ENCODE measurements at regions not wholly inside any gene's neighbourhood (a gene's known extent, or its start where the extent isn't known, plus 50 kb on each side); places are given as distances from the start of the nearest gene placed in this dataset.
"Not testable (repeated sequence)": the region's sequence is repeated elsewhere in the genome, so short reads cannot be mapped to it uniquely, and the experiment has no call there.

DNA sequence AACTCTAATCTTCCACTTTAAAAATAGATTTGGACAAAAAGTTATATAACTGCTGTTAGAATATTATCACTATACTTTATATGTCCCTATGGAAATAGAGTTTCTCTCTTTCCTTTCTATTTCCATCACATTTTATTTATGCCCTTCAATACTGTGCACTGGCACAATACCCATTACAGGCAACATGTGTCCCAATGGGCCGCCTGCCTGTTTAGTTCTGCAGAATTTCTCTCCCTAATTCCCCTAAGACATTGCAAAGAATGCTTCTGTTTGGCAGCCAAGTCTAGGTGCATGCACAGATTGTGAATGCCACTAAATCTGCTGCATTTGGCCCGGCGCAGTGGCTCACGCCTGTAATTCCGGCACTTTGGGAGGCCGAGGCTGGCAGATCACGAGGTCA is 520.4 kb upstream of the FLRT2 start:
- no peak for DNase-seq

DNA sequence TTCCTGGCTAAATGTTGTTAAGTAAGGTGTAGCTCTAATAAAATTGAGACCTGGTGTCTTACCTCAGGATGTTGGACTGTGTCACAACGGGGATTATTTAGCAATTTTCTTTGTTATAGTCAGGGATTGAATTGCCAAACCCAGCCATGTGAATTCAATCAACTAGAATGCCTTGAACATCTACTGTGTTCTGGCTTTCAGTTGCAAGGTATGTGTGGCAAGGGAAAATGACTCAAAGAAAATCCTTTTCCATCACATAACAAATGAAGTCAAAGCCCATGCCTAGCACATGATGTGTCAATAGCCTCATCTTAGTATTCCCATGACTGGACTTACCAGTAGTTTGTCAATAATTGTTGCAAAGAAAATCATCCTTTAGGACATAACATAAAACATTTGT is 519.8 kb upstream of the FLRT2 start:
- no peak for DNase-seq

DNA sequence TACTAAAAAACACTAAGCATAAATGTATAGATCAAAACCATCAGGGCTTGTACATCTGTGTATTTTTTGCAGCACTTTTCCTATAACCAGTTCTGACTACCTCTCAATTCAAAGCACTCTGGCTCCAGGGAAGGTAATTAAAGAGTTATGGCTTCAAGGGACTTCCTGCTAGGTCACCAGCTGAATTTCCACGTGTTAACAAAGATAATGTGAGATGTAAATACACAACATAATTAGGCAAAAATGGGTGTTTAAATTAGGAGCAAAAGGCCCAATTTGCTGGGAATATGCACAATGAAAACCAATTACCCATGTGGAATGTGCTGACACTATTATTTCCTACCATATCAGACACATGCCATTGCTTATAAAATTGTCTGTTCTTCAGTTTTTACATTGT is 513.4 kb upstream of the FLRT2 start:
- no peak for DNase-seq

DNA sequence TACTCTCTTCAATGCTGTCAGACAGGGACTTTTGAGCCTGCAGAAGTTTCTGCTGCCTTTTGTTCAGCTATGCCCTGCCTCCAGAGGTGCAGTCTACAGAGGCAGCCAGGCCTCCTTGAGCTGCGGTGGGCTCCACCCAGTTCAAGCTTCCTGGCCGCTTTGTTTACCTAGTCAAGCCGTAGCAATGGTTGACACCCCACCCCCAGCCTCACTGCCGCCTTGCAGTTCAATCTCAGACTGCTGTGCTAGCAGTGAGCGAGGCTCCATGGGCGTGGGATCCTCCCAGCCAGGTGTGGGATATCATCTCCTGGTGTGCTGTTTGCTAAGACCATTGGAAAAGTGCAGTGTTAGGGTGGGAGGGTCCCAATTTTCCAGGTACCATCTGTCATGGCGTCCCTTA is 506.1 kb upstream of the FLRT2 start:
- not testable (repeated sequence) for DNase-seq

DNA sequence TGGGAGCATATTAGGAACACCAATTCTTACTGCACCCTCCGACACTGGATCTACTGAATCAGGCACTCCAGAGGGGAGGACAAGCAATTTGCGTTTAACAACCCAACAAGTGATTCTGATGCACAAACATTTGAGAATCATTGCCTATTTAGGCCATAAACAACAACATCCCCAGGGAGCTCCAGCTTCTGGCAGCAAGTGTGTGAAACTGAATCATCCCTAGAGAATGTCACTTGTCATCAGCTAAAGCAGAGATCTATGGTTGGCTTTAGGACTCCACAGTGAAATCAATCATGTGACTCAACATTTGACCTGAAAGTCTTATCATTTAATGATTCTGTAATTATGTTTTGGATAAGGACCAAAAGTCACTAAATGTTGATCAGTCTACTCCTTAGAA is 505.0 kb upstream of the FLRT2 start:
- no peak for DNase-seq

DNA sequence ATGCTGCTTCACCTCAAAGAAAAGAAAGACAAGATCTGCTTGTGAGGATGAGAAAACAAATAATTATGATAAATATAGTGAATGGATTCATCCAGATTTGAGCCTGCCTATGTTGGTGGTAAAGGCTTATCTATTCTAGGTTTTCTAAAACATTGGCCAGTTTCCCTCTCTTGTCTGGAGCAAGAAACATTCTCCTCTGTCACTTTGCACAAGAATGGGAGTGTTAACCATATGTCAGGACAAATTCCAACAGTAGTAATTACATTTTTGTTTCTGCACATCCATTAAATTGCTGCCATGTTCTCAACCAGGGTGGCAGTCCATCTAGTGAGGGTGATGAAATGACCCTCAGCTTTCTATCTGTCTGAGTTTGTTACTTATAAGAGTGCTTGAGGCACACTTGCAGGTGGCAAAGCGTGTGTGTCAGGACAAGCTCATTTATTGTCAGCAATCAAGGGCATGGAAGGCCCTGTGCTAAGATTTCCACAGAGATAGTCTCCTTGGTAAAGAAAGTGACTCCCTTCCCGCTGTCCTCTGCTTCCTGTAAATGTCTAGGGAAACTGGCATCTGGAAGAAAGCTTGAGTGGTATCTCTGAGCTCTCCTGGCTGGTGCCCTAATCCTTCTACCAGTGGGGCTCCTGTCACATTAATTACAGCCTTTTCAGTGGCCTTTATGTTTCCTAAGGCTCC is 502.1 kb upstream of the FLRT2 start:
- no peak for DNase-seq

DNA sequence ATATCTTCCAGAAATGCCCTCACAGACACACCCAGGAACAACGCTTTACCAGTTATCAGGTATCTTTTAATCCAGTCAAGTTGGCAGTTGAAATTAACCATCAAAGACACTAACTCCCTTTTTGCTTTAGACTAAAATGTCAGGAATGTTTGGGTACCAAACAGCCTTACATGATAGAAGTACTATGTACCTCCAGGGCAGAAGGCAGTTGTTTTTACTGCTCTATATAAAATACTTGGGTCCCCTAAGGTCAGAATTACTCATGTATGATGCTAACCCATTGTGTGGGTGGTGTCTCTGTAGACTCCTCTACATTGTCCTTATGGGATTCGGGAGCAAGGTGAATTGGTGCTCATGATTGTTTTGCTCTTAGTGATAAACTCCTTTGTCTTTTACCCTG is 492.5 kb upstream of the FLRT2 start:
- no peak for DNase-seq

DNA sequence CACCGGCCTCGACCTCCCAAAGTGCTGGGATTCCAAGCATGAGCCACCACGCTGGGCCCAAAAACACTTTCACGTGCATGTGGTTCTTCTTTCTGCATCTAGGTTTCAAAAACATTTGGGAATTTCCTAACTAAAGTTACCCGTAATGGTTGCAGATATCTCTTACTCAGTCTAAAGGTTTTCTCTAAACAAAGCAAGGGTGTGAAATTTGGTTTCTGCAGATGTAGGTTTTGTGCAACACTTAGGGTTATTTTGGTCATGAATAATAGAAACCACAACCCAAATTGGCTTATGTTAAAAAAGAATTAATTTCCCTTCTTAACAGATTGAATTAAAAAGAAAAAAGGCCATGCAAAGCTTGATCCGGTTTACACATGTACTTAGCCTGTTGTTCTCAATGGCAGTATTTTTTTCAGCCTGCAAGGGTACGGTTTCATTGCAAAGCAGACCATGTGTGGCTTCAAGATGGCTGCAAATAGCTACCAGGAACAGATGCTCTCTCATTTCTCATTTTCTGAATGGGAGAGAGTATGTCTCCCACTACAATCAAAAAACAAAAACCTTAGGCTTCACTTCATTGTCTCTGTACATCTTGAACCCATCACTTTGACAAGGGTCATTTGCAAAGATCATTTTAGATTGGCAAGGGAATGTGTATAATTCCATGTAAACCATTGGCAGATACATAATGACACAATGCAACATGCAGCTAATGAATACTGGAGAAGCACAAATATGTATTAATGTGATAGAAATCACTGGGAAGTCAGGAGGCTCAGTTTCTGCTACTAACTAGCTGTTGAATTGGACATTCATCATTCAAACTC is 491.2 kb upstream of the FLRT2 start:
- no peak for DNase-seq

DNA sequence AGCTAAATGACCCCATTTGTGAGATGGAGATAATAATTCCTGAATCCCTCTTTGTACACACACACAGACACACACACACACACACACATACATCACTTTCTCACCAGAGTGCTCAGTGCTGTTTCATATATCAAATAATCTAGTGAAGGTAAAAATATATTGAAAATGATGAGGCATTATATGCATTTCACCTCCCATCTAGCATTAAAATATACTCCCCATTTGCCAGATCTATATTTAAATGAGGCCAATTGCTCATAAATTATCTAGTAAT is 490.7 kb upstream of the FLRT2 start:
- no peak for DNase-seq

DNA sequence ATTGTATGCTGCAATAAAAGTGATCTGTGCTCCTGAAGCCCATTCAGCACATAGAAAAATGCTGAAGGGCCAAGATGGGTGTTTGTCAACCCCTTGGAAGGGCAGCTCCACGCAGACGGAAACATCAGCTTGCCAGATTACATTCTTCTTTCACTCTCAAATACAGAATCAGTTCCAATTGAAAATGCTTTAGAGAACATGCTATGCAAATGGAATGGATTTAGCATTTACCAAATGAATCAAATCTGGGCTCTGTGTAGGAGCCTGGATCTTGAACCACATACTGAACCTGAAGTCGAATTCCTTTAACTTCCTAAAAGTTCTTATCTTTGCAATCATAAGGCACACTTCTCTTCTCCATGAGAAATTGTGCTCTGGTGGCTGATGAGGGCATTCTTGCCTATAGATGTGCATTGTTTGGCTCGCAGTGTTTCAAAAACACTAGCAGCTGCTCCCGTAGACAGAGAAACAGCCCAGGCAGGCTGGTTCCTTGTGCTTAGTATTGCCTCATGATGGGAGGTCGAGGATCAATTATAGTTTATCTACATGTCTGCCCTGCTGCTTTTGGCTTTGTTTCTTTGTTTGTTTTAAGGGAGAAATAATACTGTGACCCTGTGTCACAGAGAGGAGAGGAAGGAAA is 489.8 kb upstream of the FLRT2 start:
- DNase-seq, result no peak

DNA sequence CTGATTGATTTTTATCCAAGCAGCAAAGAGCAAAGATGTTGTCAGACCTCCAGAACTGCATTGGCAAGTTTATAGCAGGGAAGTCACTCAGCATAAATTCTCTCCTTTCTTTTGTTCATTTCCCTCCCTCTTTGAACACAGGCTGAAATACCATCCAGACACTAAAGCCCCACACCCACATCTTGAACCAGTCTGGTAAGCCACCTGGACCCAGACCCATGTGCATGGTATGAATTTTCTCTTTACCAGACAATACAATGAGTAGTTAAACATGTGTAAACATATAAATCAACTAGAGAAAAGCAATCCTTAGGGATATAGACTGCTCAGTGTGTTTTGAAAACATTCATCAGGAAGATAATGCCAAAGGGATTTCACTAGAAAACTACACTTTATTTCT is 488.3 kb upstream of the FLRT2 start:
- no peak for DNase-seq

DNA sequence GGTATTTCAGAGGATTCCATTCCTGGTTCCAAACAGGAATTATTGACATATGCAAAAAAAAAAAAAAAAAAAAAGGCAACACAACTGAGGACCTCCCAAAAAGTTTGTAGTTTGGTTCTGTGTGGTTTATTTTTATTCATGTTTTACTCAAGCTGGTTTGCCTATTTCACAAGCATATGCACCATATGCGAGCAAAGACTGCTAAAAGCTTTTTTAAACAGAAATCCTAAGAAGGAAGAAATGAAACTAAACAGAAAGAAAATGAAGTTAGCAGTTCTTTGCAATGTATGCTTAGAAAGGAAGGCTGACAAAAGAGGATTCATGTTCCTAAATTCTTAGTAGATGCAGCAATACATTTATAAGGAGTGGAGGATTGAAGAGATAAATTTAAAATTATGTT is 487.6 kb upstream of the FLRT2 start:
- no peak for DNase-seq

DNA sequence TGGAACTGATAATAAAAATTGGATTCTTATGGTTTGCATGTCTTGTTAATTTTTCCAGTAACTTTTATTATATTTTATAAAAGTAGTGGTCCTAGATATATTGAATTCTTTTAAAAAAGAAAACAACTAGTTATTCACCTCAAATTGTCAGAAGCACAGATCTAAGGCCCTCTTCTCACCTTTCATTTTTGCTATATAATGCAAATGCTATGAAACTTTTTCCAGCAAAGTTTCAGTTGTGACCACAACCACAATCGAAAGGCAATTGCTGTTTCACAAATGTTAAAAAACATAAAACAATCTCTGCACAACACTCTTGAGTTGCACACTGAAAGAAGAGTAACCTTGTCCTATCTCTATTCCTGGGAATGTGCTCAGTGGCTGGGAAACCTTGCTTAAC is 479.8 kb upstream of the FLRT2 start:
- no peak for DNase-seq

DNA sequence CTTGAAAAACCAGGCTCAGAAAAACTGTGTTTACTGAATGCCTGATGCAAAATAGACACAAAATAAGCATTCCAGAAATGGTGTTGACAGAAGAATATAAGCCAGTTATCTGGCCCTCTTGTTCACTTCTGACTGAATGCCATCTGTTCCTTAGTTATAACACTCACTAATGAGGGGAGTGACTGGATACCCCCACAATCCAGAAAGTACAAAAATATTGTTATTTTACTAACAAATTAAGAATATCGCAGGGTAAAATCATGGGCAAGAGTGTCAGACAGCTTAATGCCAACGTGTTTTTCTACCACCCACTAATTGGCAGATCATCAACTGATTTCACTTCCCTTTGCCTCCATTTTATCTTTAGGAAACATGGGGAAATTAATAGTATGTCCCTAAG is 477.3 kb upstream of the FLRT2 start:
- no peak for DNase-seq

DNA sequence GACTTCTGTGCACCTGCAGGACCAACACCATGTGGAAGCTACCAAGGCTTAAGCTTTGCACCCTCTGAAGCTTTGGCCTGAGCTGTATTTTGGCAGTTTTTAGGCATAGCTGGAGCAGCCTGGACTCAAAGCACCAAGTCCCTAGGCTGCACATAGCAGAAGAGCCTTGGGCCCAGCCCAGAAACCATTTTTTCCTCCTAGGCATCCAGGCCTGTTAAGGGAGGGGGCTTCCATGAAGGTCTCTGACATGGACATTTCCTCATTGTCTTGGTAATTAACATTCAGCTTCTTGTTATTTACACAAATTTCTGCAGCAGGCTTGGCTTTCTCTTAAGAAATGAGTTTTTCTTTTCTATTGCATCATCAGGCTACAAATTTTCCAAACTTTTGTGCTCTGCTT is 475.8 kb upstream of the FLRT2 start:
- DNase-seq, result no peak

DNA sequence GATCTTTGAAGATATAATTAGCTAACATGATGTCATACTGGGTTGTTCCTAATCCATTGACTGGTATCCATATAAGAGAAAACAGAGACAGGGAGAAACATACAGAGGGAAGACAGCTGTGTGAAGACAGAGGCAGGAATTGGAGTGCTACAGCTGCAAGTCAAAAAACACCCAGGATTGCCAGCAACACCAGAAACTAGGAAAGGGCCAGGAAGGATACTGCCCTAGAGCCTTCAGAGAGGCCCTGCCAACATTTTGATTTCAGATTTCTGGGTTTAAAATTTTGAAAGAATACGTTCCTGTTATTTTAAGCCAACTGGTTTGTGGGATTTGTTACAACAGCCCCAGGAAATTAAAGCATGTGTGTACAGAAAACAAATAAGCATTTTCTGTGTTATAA is 473.7 kb upstream of the FLRT2 start:
- DNase-seq, result no peak

DNA sequence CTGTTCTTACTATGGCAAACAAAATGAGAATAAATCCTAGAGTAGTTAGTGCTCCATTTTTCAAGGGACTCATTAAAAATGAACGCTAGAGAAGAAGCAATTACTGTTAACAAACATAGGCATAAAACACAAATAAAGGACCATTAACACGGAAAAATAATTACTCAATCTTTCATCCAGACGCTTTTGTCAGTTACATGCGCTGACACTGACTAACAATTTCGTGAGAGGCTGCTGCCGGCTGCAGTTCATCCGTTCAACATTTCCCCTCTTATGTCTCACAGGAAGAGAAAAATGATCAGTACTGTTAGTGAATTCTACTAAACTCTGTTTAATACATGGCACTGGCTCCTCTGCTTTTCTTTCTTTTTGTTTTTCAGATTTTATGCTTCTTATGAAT is 472.7 kb upstream of the FLRT2 start:
- no peak for DNase-seq

DNA sequence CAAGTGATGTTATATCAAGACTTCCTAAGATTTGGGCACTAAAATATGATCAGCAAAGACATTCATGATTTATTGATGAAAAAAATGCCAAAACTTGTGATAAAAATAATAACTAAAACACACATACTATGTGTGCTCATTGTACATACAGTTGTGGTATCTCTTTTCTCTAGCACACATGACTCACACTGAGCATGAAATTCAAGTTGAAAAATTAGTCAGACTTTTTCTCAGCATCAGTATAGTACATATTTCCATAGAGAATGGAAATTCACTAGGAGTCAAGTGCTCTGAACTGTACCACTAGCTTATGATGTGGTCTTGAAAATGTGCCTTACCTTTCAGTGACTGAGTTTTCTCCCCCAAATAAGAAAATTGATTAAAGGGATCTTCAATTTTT is 471.8 kb upstream of the FLRT2 start:
- DNase-seq, result no peak

DNA sequence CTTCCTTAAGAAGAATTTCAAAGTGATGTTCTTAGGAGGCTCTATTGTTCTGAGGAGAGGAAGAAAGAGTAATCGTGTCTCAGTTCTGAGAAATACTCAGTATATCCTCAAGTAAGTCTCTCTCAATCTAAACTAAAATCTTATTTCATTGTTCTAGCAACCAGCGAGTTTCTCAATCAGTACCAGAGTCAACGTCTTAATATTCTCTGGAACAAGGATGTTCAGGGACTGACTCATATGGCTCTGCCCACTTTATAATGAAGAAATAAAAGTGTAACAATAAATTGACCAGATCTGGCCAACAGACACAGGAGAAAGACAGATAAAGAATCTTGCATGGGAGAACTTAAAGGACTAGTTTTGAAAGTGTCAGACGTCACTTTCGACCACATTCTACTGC is 469.8 kb upstream of the FLRT2 start:
- DNase-seq, result no peak

DNA sequence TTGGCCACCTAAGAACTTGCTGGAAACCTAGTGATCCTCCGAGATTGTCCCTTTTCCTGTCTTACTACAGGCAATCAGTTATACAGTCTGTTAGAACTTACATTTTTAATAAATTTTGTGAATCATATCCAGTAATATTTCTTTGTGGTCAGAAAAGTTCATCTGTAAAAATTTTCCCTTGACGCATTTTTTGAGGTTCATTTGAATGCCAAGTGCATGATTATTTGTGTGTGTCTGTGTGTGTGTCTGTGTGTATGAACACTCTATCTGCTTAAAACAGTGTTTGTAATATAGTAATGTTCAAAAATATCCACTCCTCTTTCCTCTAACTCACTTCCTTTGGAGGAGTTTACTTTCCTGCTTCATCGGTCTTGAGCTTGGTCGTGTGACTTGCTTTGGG is 468.7 kb upstream of the FLRT2 start:
- no peak for DNase-seq

DNA sequence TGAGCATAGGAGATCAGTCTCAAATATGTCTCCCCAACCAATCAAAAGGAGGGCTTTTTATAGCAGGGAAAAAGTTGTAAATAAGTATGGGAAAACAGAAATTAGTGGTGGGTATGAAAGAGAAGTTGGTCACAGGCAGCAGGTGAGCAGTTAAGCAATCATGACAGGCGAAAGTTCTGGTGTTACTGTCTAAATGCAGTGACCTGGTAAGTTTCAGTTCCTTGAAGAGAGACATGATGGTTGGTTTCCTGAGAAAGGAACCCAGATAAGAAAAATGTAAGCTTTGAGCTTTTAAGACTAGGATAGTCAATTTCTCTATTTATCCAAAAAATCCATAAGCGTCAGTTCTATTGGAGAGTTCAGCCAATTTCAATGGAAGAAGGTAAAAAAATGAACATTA is 466.2 kb upstream of the FLRT2 start:
- DNase-seq, result no peak

DNA sequence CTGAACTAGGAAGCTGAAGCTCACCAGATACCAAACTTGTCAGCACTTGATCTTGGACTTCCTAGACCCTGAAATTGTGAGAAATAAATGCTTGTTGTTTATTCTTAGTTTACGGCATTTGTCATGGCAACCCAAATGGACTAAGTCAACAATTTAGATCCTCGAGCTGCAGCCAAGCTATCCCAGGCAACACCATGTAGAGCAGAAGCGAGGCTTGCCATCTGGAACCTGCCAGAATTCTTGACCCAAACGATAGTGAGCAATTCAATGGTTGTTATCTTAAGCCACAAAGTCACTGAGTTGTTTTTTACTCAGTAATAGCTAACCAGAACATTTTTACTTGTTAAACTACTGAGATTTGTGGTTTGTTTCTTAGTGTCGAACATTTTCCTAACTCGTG is 458.5 kb upstream of the FLRT2 start:
- DNase-seq, result no peak

DNA sequence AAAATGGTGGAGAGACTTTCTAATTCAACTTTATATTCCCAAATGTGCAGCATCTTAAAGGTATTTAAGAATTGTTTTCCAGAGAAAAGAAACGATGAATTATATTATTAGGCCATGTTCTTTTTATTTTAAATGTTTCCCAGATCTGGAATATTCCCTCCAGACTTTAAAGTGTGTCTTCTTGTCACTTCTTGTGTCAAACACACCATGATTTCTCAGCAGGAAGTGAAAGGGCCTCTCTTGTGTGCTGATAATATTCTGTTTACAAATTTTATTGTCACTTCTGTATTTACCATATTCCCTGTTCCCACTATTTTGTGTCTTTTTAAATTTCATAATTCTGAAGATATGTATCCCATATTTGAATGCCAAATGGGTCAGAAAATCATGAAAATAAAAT is 455.0 kb upstream of the FLRT2 start:
- DNase-seq, result no peak

DNA sequence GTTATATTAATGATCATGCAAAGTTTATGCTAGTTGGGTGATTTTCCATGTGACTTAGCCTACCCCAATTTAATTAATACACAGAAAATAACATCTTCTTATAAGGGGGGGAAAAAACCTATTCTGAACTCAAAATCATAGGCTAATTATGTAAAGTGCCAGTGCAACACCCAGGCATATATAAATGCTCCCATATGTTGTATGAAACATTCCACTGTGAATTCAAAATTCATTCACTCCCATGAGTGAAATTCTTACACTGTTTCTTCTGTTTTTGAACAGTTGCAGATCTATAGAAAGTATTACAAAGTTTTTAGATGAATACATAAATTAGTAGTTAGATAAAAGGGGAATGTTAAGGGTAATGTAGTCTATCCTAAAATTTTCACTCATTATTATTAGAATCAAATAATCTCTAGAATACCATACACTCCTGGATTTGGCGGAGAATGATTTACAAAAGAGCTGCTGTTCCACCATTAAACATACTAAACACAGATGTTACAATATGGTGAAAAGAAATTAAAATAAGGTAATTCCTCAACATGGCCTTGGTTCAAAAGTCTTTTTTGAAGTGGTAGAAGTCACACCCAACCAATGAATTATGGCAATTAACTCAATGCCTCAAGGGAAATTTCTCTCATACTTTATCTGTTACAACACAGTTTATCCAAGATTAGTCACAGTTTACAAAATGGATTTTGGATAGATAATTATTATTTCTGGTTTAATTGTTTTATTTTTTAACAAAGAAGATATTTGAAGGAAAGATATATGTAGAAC is 454.1 kb upstream of the FLRT2 start:
- DNase-seq, result no peak

All from DMS53 (cell line).